AG04449 (cell line): ENCODE measurements at regions not wholly inside any gene's neighbourhood (a gene's known extent, or its start where the extent isn't known, plus 50 kb on each side); places are given as distances from the start of the nearest gene placed in this dataset.

Experiments
- CTCF ChIA-PET: fragments of 350-600 bp; formaldehyde crosslinking; extraction: SDS; loops from one replicate; lab custom pipeline; 2021; ENCODE audit warnings: antibody characterized with exemption; lab: Yijun Ruan, JAX
- POLR2A ChIA-PET: fragments of 400-600, 350-600 bp; formaldehyde crosslinking; extraction: SDS; loops from one replicate; lab custom pipeline; 2020; ENCODE audit warnings: antibody characterized with exemption, inconsistent platforms; lab: Yijun Ruan, JAX
- DNase-seq: peaks from one replicate; pipeline ENCODE4 v3.0.0-alpha.2; 2010; ENCODE audit warnings: low read depth, low spot score
- H3K4me3 ChIP-seq: 2 replicates; pipeline ENCODE4 v1.5.1; 2011; ENCODE audit warnings: low read depth, mild to moderate bottlenecking, control low read depth, low read length
- CTCF ChIP-seq: IDR thresholded peaks from one replicate; pipeline ENCODE4 v1.5.1; 2011; ENCODE audit warnings: mild to moderate bottlenecking, moderate library complexity, low read length, control low read depth, inconsistent platforms; ENCODE audit not compliant: insufficient read depth; ENCODE audit errors: missing control alignments

GRCh38 chr15:87722941-87723691 is 533.4 kb downstream of the NTRK3 start:
- DNase-seq, result no peak
- no peak for TF ChIP-seq CTCF
- ChIA-PET CTCF (no interaction called here), POLR2A (no interaction called here)
- no peak overlapping the region for H3K4me3 ChIP-seq

GRCh38 chr15:87720235-87720634 is 536.3 kb downstream of the NTRK3 start:
- no peak overlapping the region for H3K4me3 ChIP-seq
- TF ChIP-seq CTCF, result no peak
- DNase-seq, result no peak
- ChIA-PET POLR2A (no interaction called here), CTCF (interaction anchor here (1.2 kb wide), 1 partner anchor 9 kb away, joined by 3 read pairs; no protein-coding TSS in a partner anchor)

GRCh38 chr15:87716422-87716821 is 540.1 kb downstream of the NTRK3 start:
- no peak overlapping the region for H3K4me3 ChIP-seq
- DNase-seq, result no peak
- POLR2A ChIA-PET, result no interaction called here
- CTCF ChIA-PET, result interaction anchor here (0.9 to 1.0 kb wide), 2 partner anchors 12 to 43 kb away, joined by 3 to 4 read pairs; no protein-coding TSS in a partner anchor
- TF ChIP-seq CTCF, result no peak

DNA sequence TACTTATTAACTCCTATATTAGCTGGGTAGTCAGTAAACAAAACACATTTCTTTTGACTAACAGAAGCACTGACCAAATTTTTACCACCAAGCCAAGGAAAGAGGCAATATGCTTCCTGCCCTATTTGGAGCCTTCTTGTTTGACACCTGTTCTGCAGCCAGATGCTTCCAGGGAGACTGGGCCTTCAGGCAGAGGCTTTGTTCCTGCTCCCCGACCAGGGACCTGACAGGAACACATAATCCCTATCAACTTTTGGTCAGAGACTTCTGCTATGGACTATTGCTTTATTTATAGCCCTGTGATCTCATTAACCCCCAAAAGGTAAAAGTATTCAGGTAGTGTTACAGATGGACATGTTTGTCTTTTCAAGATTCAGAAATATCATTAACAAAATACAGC is 541.3 kb downstream of the NTRK3 start:
- ChIA-PET POLR2A (no interaction called here), CTCF (interaction anchor here (1.0 kb wide), 1 partner anchor 21 kb away, joined by 3 read pairs; no protein-coding TSS in a partner anchor)
- no peak for DNase-seq
- H3K4me3 ChIP-seq, result no peak overlapping the region
- TF ChIP-seq CTCF, result no peak

- no peak for TF ChIP-seq CTCF
- ChIA-PET POLR2A (no interaction called here), CTCF (interaction anchor here (0.9 kb wide), 1 partner anchor 11 kb away, joined by 3 read pairs; no protein-coding TSS in a partner anchor)
- H3K4me3 ChIP-seq, result no peak overlapping the region
- no peak for DNase-seq
These were observed 543.1 kb downstream of the NTRK3 start for GRCh38 chr15:87713475-87713879.

DNA sequence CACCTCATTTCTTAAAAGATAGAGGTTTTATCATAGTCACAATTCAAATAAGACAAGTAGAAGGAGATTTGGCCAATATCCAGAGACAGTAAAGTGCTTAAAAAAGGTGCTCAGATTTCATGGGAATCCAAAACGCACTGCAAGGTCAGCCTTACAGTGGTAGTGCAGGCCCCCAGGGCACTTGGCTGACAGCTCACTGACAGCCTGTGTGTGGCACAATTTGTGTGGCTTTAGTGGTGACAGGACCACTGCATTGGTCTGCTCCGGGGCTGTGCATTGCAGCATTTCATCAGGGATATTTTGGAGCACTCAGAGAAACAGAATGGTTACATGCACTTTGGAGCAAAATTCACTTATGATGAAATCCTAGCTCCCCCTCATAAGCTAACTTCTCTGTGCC is 544.3 kb downstream of the NTRK3 start:
- POLR2A ChIA-PET, result no interaction called here
- TF ChIP-seq CTCF, result no peak
- CTCF ChIA-PET, result no interaction called here
- DNase-seq, result no peak
- H3K4me3 ChIP-seq, result no peak overlapping the region
